ENCODE measurements at regions not wholly inside any gene's neighbourhood (a gene's known extent, or its start where the extent isn't known, plus 50 kb on each side); places are given as distances from the start of the nearest gene placed in this dataset.

GRCh38 chr18:41155025-41155424, 800.0 kb upstream of the PIK3C3 start:
- TF ChIP-seq CTCF (conservative IDR thresholded peaks at IDR 0.05; ENCODE audit: low read length), result no peak
- no peak for TF ChIP-seq EZH2phosphoT487 (IDR thresholded peaks at IDR 0.05; ENCODE audit: borderline replicate concordance, low read depth, low read length)
